HepG2 (cell line): ENCODE measurements at regions not wholly inside any gene's neighbourhood (a gene's known extent, or its start where the extent isn't known, plus 50 kb on each side); places are given as distances from the start of the nearest gene placed in this dataset.
"Not testable (repeated sequence)": the region's sequence is repeated elsewhere in the genome, so short reads cannot be mapped to it uniquely, and the experiment has no call there.

ENCODE experiments used
- ATAC-seq: fragments of 200-7000 bp; cut with Tn5 transposase; 3 replicates; pipeline ENCODE4 v1.9.1; 2020; ENCODE audit warnings: mild to moderate bottlenecking, moderate library complexity
- BruUV-seq: library from RNA; stranded (reverse); fragments of 400-500 nt; replicated peaks from 2 replicates; lab custom pipeline; 2021; lab: Mats Ljungman, UMichigan
- CTCF ChIA-PET: fragments of 300-600 bp; formaldehyde crosslinking; extraction: SDS; loops from one replicate; lab custom pipeline; 2021; ENCODE audit warnings: low total read pairs, inconsistent platforms, low intra/inter-chr PET ratio; lab: Yijun Ruan, JAX
- POLR2A ChIA-PET: fragments of 350-600 bp; sonication (Branson Sonifier 250); formaldehyde crosslinking; loops from one replicate; lab custom pipeline; 2020; ENCODE audit warnings: antibody characterized with exemption, inconsistent platforms; lab: Yijun Ruan, JAX
- DNase-seq: peaks from one replicate; pipeline ENCODE4 v3.0.0-alpha.2; 2015; ENCODE audit warnings: low spot score
- FAIRE-seq: peaks from 3 replicates; lab custom pipeline; 2011; peaks lifted over from hg19 to GRCh38; lab: Jason Lieb, UNC
- H2AFZ ChIP-seq: one replicate; pipeline ENCODE4 v1.6.1; 2011; ENCODE audit warnings: low read length, inconsistent platforms
- H3K27ac ChIP-seq: fragments of 300-600 bp; 3 replicates; pipeline ENCODE4 v1.8.0; 2011; ENCODE audit warnings: mixed run types, mild to moderate bottlenecking, mixed read lengths, low read length, inconsistent platforms; ENCODE audit not compliant: insufficient read depth; ENCODE audit errors: extremely low read length
- H3K27me3 ChIP-seq, 2 experiments: fragments of 200-600 bp in 1 of 2; 2 replicates in 1 of 2; 3 replicates in 1 of 2; pipeline versions ENCODE4 v1.6.0 to v1.8.0; 2011; ENCODE audit warnings: low read length in 2 of 2, mild to moderate bottlenecking in 2 of 2, moderate library complexity in 2 of 2, inconsistent platforms in 1 of 2; ENCODE audit not compliant: insufficient read depth in 2 of 2, control insufficient read depth in 1 of 2
- H3K36me3 ChIP-seq, 2 experiments: fragments of 200-600 bp in 1 of 2; replicated peaks in 1 of 2; 2 replicates in 1 of 2; 3 replicates in 1 of 2; pipeline versions ENCODE4 v1.5.1 to v1.8.0; 2011; ENCODE audit warnings: low read length in 2 of 2, inconsistent platforms in 1 of 2; ENCODE audit not compliant: insufficient read depth in 2 of 2, control insufficient read depth in 1 of 2
- H3K4me1 ChIP-seq: 2 replicates; pipeline ENCODE4 v1.5.1; 2012; ENCODE audit warnings: low read length, inconsistent platforms; ENCODE audit not compliant: insufficient read depth
- H3K4me2 ChIP-seq: 2 replicates; pipeline ENCODE4 v1.6.0; 2011; ENCODE audit warnings: low read depth, low read length, inconsistent platforms
- H3K4me3 ChIP-seq, 3 experiments: fragments of 200-600 bp in 1 of 3; sonication (generic), shearing (Covaris generic) in 1 of 3; replicated peaks in 1 of 3; 2 replicates each; pipeline ENCODE4 v1.5.1; 2011 to 2016; ENCODE audit warnings: low read length in 3 of 3, inconsistent platforms in 2 of 3, low read depth in 2 of 3, mild to moderate bottlenecking in 2 of 3, control low read depth in 1 of 3, mixed read lengths in 1 of 3; ENCODE audit not compliant: insufficient read depth in 1 of 3
- H3K79me2 ChIP-seq: one replicate; pipeline ENCODE4 v1.6.1; 2011; ENCODE audit warnings: low read length, inconsistent platforms; ENCODE audit not compliant: insufficient read depth
- H3K9ac ChIP-seq: 2 replicates; pipeline ENCODE4 v1.6.0; 2011; ENCODE audit warnings: mild to moderate bottlenecking, low read depth, low read length, inconsistent platforms; ENCODE audit not compliant: insufficient read depth
- H3K9me3 ChIP-seq: 2 replicates; pipeline ENCODE4 v1.5.1; 2012; ENCODE audit warnings: mild to moderate bottlenecking, low read length
- H4K20me1 ChIP-seq: 2 replicates; pipeline ENCODE4 v1.6.0; 2011; ENCODE audit warnings: inconsistent platforms, mild to moderate bottlenecking, low read length, moderate library complexity; ENCODE audit not compliant: insufficient read depth
- ATF7 ChIP-seq, 2 experiments: fragments of 450-650 bp in 1 of 2; sonication (generic) in 1 of 2; formaldehyde crosslinking in 1 of 2; IDR thresholded peaks; 2 replicates each; pipeline versions ENCODE4 v1.4.0 to v1.6.1; 2016 to 2020; ENCODE audit warnings: antibody characterized with exemption in 1 of 2, mild to moderate bottlenecking in 1 of 2, missing genetic modification reagents in 1 of 2
- CREB1 ChIP-seq, 2 experiments: fragments of 450-650 bp in 1 of 2; IDR thresholded peaks; 2 replicates each; pipeline ENCODE4 v1.6.1; 2016 to 2017; ENCODE audit warnings: control low read depth in 1 of 2, mild to moderate bottlenecking in 1 of 2, missing compliant biosample characterization in 1 of 2, missing genetic modification characterization in 1 of 2
- HDAC2 ChIP-seq: sonication (generic); formaldehyde crosslinking; IDR thresholded peaks from 2 replicates; pipeline ENCODE4 v1.4.0; 2020; ENCODE audit warnings: missing genetic modification reagents
- HDAC6 ChIP-seq: fragments of 200-600 bp; sonication (generic); IDR thresholded peaks from 2 replicates; pipeline ENCODE4 v1.7.0; 2017; ENCODE audit warnings: mild to moderate bottlenecking, antibody characterized with exemption, low read length, low read depth
- MED13 ChIP-seq: sonication (generic); formaldehyde crosslinking; IDR thresholded peaks from 2 replicates; pipeline ENCODE4 v1.5.0; 2020; ENCODE audit warnings: missing genetic modification reagents
- RFXAP ChIP-seq: sonication (generic); formaldehyde crosslinking; IDR thresholded peaks from 2 replicates; pipeline ENCODE4 v1.4.0; 2020; ENCODE audit warnings: missing genetic modification reagents, borderline replicate concordance
- SIN3B ChIP-seq: fragments of 150-350 bp; IDR thresholded peaks from 2 replicates; pipeline ENCODE4 v1.6.1; 2014; ENCODE audit warnings: low read length
- ZNF253 ChIP-seq: sonication (generic); formaldehyde crosslinking; IDR thresholded peaks from 2 replicates; pipeline ENCODE4 v1.8.0; 2022; ENCODE audit warnings: mild to moderate bottlenecking, missing genetic modification reagents, borderline replicate concordance
- ZNF75D ChIP-seq: sonication (generic); formaldehyde crosslinking; IDR thresholded peaks from 2 replicates; pipeline ENCODE4 v1.8.1; 2023; ENCODE audit warnings: missing genetic modification reagents, mild to moderate bottlenecking, borderline replicate concordance
- WGBS: methylation state at CpG from one replicate; pipeline ENCODE4 v1.1.6; 2017; ENCODE audit warnings: low lambda C conversion rate; 5-methylcytosine and 5-hydroxymethylcytosine counted together
- in situ Hi-C: cut with HindIII; loops from 2 replicates; pipeline ENCODE4 v1.10.0; 2017; ENCODE audit warnings: low pct_unique_long_range_greater_than_20kb; ENCODE audit not compliant: extremely low pct_ligation_motif_present
- intact Hi-C: fragments of 100-400 bp; cut with micrococcal nuclease; formaldehyde crosslinking; loops from one replicate; pipeline ENCODE4 v1.10.0; 2022; ENCODE audit not compliant: unreplicated experiment
- TF ChIP-seq, protein P1 (sequence below): sonication (generic); formaldehyde crosslinking; IDR thresholded peaks from 2 replicates; pipeline ENCODE4 v1.5.1; 2020; ENCODE audit warnings: mild to moderate bottlenecking, missing genetic modification reagents, borderline replicate concordance
- TF ChIP-seq, protein P2 (sequence below): sonication (generic); formaldehyde crosslinking; IDR thresholded peaks from 2 replicates; pipeline ENCODE4 v1.5.0; 2020; ENCODE audit warnings: mild to moderate bottlenecking, missing genetic modification reagents, moderate library complexity

DNA sequence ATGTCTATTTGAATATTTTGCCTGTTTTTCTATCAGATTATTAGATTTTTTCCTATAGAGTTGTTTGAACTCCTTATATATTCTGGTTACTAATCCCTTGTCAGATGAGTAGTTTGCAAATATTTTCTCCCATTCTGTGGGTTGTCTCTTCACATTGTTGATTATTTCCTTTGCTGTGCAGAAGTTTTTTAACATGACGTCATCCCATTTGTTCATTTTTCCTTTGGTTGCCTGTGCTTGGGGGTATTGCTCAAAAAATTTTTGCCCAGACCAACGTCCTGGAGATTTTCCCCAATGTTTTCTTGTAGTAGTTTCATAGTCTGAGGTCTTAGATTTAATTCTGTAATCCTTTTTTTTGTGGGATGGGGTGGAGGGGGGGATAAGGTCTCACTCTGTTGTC, 168.7 kb upstream of the NFIA start:
- FAIRE-seq; intact Hi-C loops; H3K4me3 ChIP-seq; H3K79me2 ChIP-seq; DNase-seq; H3K36me3 ChIP-seq; H3K27ac ChIP-seq; H3K4me2 ChIP-seq; H2AFZ ChIP-seq; H3K4me1 ChIP-seq; BruUV-seq; H4K20me1 ChIP-seq; TF ChIP-seq CREB1, ATF7 (CRISPR knock-in tag; IDR thresholded peaks at IDR 0.05): not testable (repeated sequence)
- TF ChIP-seq CREB1 (IDR thresholded peaks at IDR 0.05) (peak; percentile 88), ATF7 (IDR thresholded peaks at IDR 0.05) (peak; percentile 98)
- TF ChIP-seq, all 625 proteins: peak for 2; not testable (repeated sequence) for 623
- WGBS, result 28% methylated on average over 2 of the region's 2 CpGs
- H3K9ac ChIP-seq, CTCF ChIA-PET, H3K27me3 ChIP-seq, H3K9me3 ChIP-seq, ATAC-seq, POLR2A ChIA-PET, in situ Hi-C loops: not testable (repeated sequence)

GRCh38 chr1:60913039-60913438, 169.3 kb upstream of the NFIA start:
- no peak overlapping the region for H3K4me3 ChIP-seq
- no peak overlapping the region for H3K4me2 ChIP-seq
- DNase-seq (no peak), ATAC-seq (no peak), FAIRE-seq (no peak)
- 0% methylated on average over 3 of the region's 3 CpGs for WGBS
- H3K4me1 ChIP-seq, result no peaks in the 10 kb centered on the region
- H4K20me1 ChIP-seq, result no peaks in the 10 kb centered on the region
- H3K9ac ChIP-seq, result no peak overlapping the region
- H3K36me3 ChIP-seq, result no peaks in the 10 kb centered on the region
- H3K27me3 ChIP-seq, result peaks cover 0 to 3% of the 10 kb centered on the region in 2 experiments; a peak in 1 of 5 replicates
- CTCF ChIA-PET, result no interaction called here
- H3K9me3 ChIP-seq, result no peaks in the 10 kb centered on the region
- in situ Hi-C loops, result no loop called here
- intact Hi-C loops, result no loop called here
- BruUV-seq, result no TSS peak
- POLR2A ChIA-PET, result no interaction called here
- H2AFZ ChIP-seq, result no peak overlapping the region
- H3K79me2 ChIP-seq, result no peaks in the 10 kb centered on the region
- TF ChIP-seq HDAC6, result no peak
- TF ChIP-seq, protein P1, sequence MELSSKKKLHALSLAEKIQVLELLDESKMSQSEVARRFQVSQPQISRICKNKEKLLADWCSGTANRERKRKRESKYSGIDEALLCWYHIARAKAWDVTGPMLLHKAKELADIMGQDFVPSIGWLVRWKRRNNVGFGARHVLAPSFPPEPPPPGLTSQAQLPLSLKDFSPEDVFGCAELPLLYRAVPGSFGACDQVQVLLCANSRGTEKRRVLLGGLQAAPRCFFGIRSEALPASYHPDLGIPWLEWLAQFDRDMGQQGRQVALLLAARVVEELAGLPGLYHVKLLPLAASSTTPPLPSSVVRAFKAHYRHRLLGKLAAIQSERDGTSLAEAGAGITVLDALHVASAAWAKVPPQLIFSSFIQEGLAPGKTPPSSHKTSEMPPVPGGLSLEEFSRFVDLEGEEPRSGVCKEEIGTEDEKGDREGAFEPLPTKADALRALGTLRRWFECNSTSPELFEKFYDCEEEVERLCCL (CRISPR knock-in tag), result no peak
- TF ChIP-seq, protein P2, sequence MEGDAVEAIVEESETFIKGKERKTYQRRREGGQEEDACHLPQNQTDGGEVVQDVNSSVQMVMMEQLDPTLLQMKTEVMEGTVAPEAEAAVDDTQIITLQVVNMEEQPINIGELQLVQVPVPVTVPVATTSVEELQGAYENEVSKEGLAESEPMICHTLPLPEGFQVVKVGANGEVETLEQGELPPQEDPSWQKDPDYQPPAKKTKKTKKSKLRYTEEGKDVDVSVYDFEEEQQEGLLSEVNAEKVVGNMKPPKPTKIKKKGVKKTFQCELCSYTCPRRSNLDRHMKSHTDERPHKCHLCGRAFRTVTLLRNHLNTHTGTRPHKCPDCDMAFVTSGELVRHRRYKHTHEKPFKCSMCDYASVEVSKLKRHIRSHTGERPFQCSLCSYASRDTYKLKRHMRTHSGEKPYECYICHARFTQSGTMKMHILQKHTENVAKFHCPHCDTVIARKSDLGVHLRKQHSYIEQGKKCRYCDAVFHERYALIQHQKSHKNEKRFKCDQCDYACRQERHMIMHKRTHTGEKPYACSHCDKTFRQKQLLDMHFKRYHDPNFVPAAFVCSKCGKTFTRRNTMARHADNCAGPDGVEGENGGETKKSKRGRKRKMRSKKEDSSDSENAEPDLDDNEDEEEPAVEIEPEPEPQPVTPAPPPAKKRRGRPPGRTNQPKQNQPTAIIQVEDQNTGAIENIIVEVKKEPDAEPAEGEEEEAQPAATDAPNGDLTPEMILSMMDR, result no peak
- no peak for TF ChIP-seq MED13 (CRISPR knock-in tag)
- no peak for TF ChIP-seq SIN3B
- no peak for TF ChIP-seq ZNF75D (CRISPR knock-in tag)
- no peak for TF ChIP-seq HDAC2 (CRISPR knock-in tag)
- TF ChIP-seq ZNF253 (CRISPR knock-in tag), result no peak
- no peak for TF ChIP-seq RFXAP
- no peak overlapping the region for H3K27ac ChIP-seq
